ENCODE measurements at regions not wholly inside any gene's neighbourhood (a gene's known extent, or its start where the extent isn't known, plus 50 kb on each side); places are given as distances from the start of the nearest gene placed in this dataset.
A peak's percentile ranks its signal among the peaks of the same experiment; 100 is the strongest.

GRCh38 chr20:23186808-23187207 is 100.7 kb upstream of the CD93 start:
- no peak for TF ChIP-seq CHD1 (IDR thresholded peaks at IDR 0.05; ENCODE audit: low read depth, low read length)
- TF ChIP-seq MXI1 (IDR thresholded peaks at IDR 0.05; ENCODE audit: borderline replicate concordance, low read depth, low read length), result no peak
- TF ChIP-seq, protein P1, sequence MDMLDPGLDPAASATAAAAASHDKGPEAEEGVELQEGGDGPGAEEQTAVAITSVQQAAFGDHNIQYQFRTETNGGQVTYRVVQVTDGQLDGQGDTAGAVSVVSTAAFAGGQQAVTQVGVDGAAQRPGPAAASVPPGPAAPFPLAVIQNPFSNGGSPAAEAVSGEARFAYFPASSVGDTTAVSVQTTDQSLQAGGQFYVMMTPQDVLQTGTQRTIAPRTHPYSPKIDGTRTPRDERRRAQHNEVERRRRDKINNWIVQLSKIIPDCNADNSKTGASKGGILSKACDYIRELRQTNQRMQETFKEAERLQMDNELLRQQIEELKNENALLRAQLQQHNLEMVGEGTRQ (IDR thresholded peaks at IDR 0.05; ENCODE audit: low read depth, low read length), result no peak
- no peak for TF ChIP-seq RFX5 (IDR thresholded peaks at IDR 0.05; ENCODE audit: low read depth, low read length)
- TF ChIP-seq MAFK (IDR thresholded peaks at IDR 0.05; ENCODE audit: low read depth, low read length), result no peak
- no peak for TF ChIP-seq BHLHE40 (IDR thresholded peaks at IDR 0.05; ENCODE audit: low read depth, low read length)
- TF ChIP-seq, protein P2, sequence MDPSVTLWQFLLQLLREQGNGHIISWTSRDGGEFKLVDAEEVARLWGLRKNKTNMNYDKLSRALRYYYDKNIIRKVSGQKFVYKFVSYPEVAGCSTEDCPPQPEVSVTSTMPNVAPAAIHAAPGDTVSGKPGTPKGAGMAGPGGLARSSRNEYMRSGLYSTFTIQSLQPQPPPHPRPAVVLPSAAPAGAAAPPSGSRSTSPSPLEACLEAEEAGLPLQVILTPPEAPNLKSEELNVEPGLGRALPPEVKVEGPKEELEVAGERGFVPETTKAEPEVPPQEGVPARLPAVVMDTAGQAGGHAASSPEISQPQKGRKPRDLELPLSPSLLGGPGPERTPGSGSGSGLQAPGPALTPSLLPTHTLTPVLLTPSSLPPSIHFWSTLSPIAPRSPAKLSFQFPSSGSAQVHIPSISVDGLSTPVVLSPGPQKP (IDR thresholded peaks at IDR 0.05; ENCODE audit: borderline replicate concordance, low read depth, low read length), result no peak
- Histone ChIP-seq H2BK15ac (ENCODE audit: low read depth, low read length) (no peak overlapping the region), H4K8ac (ENCODE audit: low read depth in 2 of 2, low read length in 2 of 2) (no peak overlapping the region), H3K4me1 (ENCODE audit: control insufficient read depth, insufficient read depth, low read length) (no peaks in the 10 kb centered on the region), H3K79me1 (ENCODE audit: low read depth in 1 of 2, low read length in 2 of 2) (no peaks in the 10 kb centered on the region), H3K4me2 (ENCODE audit: low read depth, low read length) (no peak overlapping the region), H2BK120ac (ENCODE audit: low read depth, low read length) (no peak overlapping the region), H3K9ac (ENCODE audit: low read depth, low read length) (no peak overlapping the region), H3K18ac (ENCODE audit: low read depth, low read length) (no peak overlapping the region), H3K4me3 (ENCODE audit: insufficient read depth, low read depth, low read length) (no peak overlapping the region), H3K14ac (replicated peaks; ENCODE audit: low read depth, low read length) (no peak overlapping the region), H2BK20ac (ENCODE audit: low read depth, low read length) (no peak overlapping the region), H3K23ac (ENCODE audit: low read depth, low read length) (no peak overlapping the region), H3K9me1 (ENCODE audit: insufficient read depth, low read length) (peaks cover 9% of the 10 kb centered on the region), H2BK5ac (ENCODE audit: low read depth, low read length, poor library complexity, severe bottlenecking) (no peak overlapping the region), H3K4ac (ENCODE audit: low read depth, low read length) (no peak overlapping the region), H4K91ac (ENCODE audit: insufficient read depth, low read depth, low read length) (no peak overlapping the region), H4K5ac (ENCODE audit: low read depth, low read length) (no peak overlapping the region), H2AK5ac (ENCODE audit: low read depth, low read length) (no peak overlapping the region), H4K20me1 (ENCODE audit: insufficient read depth, low read length) (no peaks in the 10 kb centered on the region), H3K9me3 (ENCODE audit: control insufficient read depth, insufficient read depth, low read length) (no peaks in the 10 kb centered on the region), H3K27me3 (ENCODE audit: control insufficient read depth, insufficient read depth, low read length) (peaks cover 10% of the 10 kb centered on the region), H3K56ac (ENCODE audit: extremely low read depth, insufficient read depth, low read length) (no peak overlapping the region), H2AFZ (replicated peaks; ENCODE audit: low read length, poor library complexity) (no peak overlapping the region), H3K36me3 (ENCODE audit: control insufficient read depth, insufficient read depth, low read length) (no peaks in the 10 kb centered on the region), H3K27ac (ENCODE audit: insufficient read depth, low read length) (no peak overlapping the region), H2AK9ac (replicated peaks; ENCODE audit: low read depth, low read length, poor library complexity) (peak overlapping the region; percentile 42)
- ChIA-PET CTCF (no interaction called here), POLR2A (ENCODE audit: unreplicated experiment) (no interaction called here)
- no peak for ATAC-seq (ENCODE audit: low read depth)
- dilution Hi-C loops (cut with HindIII; ENCODE audit: low sequenced_read_pairs, unreplicated experiment), result no loop called here
- BruUV-seq (replicated peaks), result no TSS peak
- in situ Hi-C loops (cut with MboI; ENCODE audit: low sequenced_read_pairs), result loop anchor here (25.0 kb wide), 1 partner anchor 100 kb away; the partner anchor contains the start of gene CD93
- no peak for DNase-seq
- intact Hi-C loops (cut with micrococcal nuclease), result no loop called here
- WGBS, 2 experiments (ENCODE audit: extremely low coverage in 2 of 2, insufficient read length in 1 of 2), result 38% methylated on average over 2 of the region's 5 CpGs; no CpG with 5 or more reads in 1 of the 2 experiments
